Tibial artery (tissue), 4 donors: ENCODE measurements at regions not wholly inside any gene's neighbourhood (a gene's known extent, or its start where the extent isn't known, plus 50 kb on each side); places are given as distances from the start of the nearest gene placed in this dataset.

Source experiments
- DNase-seq, 2 donors: peaks; one replicate each; pipeline ENCODE4 v3.0.0-alpha.2; 2019
- H3K27ac ChIP-seq, 2 donors: fragments of 200-600 bp; sonication (generic) in 1 of 2; 1 replicate in 1 of 2; 2 replicates in 1 of 2; pipeline ENCODE4 v1.5.1; 2018 to 2019; ENCODE audit warnings: mild to moderate bottlenecking in 1 of 2
- H3K27me3 ChIP-seq, 2 donors: fragments of 200-600 bp; sonication (generic) in 1 of 2; one replicate each; pipeline versions ENCODE4 v1.5.1 to v1.6.0; 2016 to 2019
- H3K36me3 ChIP-seq, 3 donors: fragments of 200-600 bp; sonication (generic) in 2 of 3; one replicate each; pipeline ENCODE4 v1.5.1; 2016 to 2019; ENCODE audit warnings: mild to moderate bottlenecking in 2 of 3
- H3K4me1 ChIP-seq, 4 donors: fragments of 200-600 bp; sonication (generic) in 2 of 4; 1 replicate in 3 of 4; 2 replicates in 1 of 4; pipeline ENCODE4 v1.5.1; 2016 to 2019
- H3K4me3 ChIP-seq, 2 donors: fragments of 200-600 bp; sonication (generic) in 1 of 2; 1 replicate in 1 of 2; 2 replicates in 1 of 2; pipeline ENCODE4 v1.5.1; 2018 to 2019; ENCODE audit warnings: mild to moderate bottlenecking in 2 of 2
- H3K9me3 ChIP-seq, 3 donors: fragments of 200-600 bp; sonication (generic) in 1 of 3; one replicate each; pipeline ENCODE4 v1.5.1; 2016 to 2019
- CTCF ChIP-seq, 2 experiments: fragments of 200-600 bp in 1 of 2; fragments of 450-650 bp in 1 of 2; IDR thresholded peaks; one replicate each; pipeline ENCODE4 v1.5.1; 2017 to 2019; ENCODE audit warnings: antibody characterized with exemption in 2 of 2, mild to moderate bottlenecking in 1 of 2, moderate library complexity in 1 of 2
- intact Hi-C: fragments of 100-400 bp; cut with DNase I; formaldehyde crosslinking; loops from one replicate; pipeline ENCODE4 v1.15.0; 2023; ENCODE audit warnings: low total_unique reads

GRCh38 chr2:105563000-105563719 is 164.3 kb upstream of the FHL2 start:
- H3K4me3 ChIP-seq = no peak overlapping the region
- H3K27ac ChIP-seq = no peak overlapping the region
- TF ChIP-seq CTCF (IDR thresholded peaks at IDR 0.05) = no peak
- H3K4me1 ChIP-seq = peaks cover 0 to 11% (median 2%) of the 10 kb centered on the region in 4 donors
- intact Hi-C loops = no loop called here
- no peak for DNase-seq
- no peaks in the 10 kb centered on the region for H3K9me3 ChIP-seq
- peaks cover 0 to 12% of the 10 kb centered on the region in 2 donors for H3K27me3 ChIP-seq
- H3K36me3 ChIP-seq = no peaks in the 10 kb centered on the region

- H3K27me3 ChIP-seq = peaks cover 0 to 12% of the 10 kb centered on the region in 2 donors
- H3K4me3 ChIP-seq = no peak overlapping the region
- no peaks in the 10 kb centered on the region for H3K9me3 ChIP-seq
- DNase-seq = no peak
- H3K4me1 ChIP-seq = no peaks in the 10 kb centered on the region
- intact Hi-C loops = no loop called here
- no peak overlapping the region for H3K27ac ChIP-seq
- no peak for TF ChIP-seq CTCF (IDR thresholded peaks at IDR 0.05)
- H3K36me3 ChIP-seq = no peaks in the 10 kb centered on the region
Measured at GRCh38 chr2:105561401-105561800, 162.6 kb upstream of the FHL2 start.

- intact Hi-C loops = no loop called here
Measured at GRCh38 chr2:105560157-105560556, 161.3 kb upstream of the FHL2 start.

GRCh38 chr2:105557021-105557920 is 158.4 kb upstream of the FHL2 start:
- intact Hi-C loops = no loop called here
- Histone ChIP-seq H3K4me1 (peaks cover 0 to 8% (median 4%) of the 10 kb centered on the region in 4 donors), H3K27me3 (peaks cover 0 to 12% of the 10 kb centered on the region in 2 donors), H3K4me3 (no peak overlapping the region), H3K36me3 (no peaks in the 10 kb centered on the region), H3K27ac (no peak overlapping the region), H3K9me3 (no peaks in the 10 kb centered on the region)
- no peak for TF ChIP-seq CTCF (IDR thresholded peaks at IDR 0.05)
- DNase-seq = peak in 1 of 2 donors; percentile 9

More at GRCh38 chr2:105560157-105560556, 161.3 kb upstream of the FHL2 start:
- Histone ChIP-seq H3K4me3 (no peak overlapping the region), H3K9me3 (no peaks in the 10 kb centered on the region), H3K4me1 (no peaks in the 10 kb centered on the region), H3K27me3 (peaks cover 0 to 12% of the 10 kb centered on the region in 2 donors), H3K36me3 (no peaks in the 10 kb centered on the region), H3K27ac (no peak overlapping the region)
- TF ChIP-seq CTCF (IDR thresholded peaks at IDR 0.05) = no peak
- no peak for DNase-seq

GRCh38 chr2:105556366-105556765 is 157.5 kb upstream of the FHL2 start:
- Histone ChIP-seq H3K4me3 (no peak overlapping the region), H3K36me3 (no peaks in the 10 kb centered on the region), H3K9me3 (no peaks in the 10 kb centered on the region), H3K27ac (no peak overlapping the region), H3K27me3 (peaks cover 0 to 12% of the 10 kb centered on the region in 2 donors), H3K4me1 (peaks cover 0 to 8% (median 4%) of the 10 kb centered on the region in 4 donors)
- intact Hi-C loops = no loop called here
- TF ChIP-seq CTCF (IDR thresholded peaks at IDR 0.05) = no peak
- no peak for DNase-seq
